ENCODE measurements at regions not wholly inside any gene's neighbourhood (a gene's known extent, or its start where the extent isn't known, plus 50 kb on each side); places are given as distances from the start of the nearest gene placed in this dataset.
"Not testable (repeated sequence)": the region's sequence is repeated elsewhere in the genome, so short reads cannot be mapped to it uniquely, and the experiment has no call there.

GRCh38 chr2:95765925-95766910 is 174.4 kb downstream of the TRIM43 start:
- 71% methylated on average over 8 of the region's 11 CpGs for WGBS
- not testable (repeated sequence) for H2BK5ac ChIP-seq (ENCODE audit: low read depth, low read length, poor library complexity, severe bottlenecking); H3K9me3 ChIP-seq (ENCODE audit: control insufficient read depth, low read length); H3K9ac ChIP-seq (ENCODE audit: low read length); DNase-seq; H3K18ac ChIP-seq (ENCODE audit: low read depth in 1 of 2, low read length in 2 of 2); H3K36me3 ChIP-seq (ENCODE audit: control insufficient read depth in 1 of 2, insufficient read depth in 2 of 2, low read depth in 1 of 2, low read length in 2 of 2); H3K27me3 ChIP-seq (ENCODE audit: control insufficient read depth in 1 of 2, insufficient read depth in 1 of 2, low read length in 2 of 2); H3K4me2 ChIP-seq (ENCODE audit: low read length, poor library complexity, severe bottlenecking); H3K4ac ChIP-seq (ENCODE audit: low read depth in 1 of 2, low read length in 2 of 2); H3K23ac ChIP-seq (ENCODE audit: low read length in 2 of 2); H4K8ac ChIP-seq (ENCODE audit: low read length); H3K4me1 ChIP-seq (ENCODE audit: control insufficient read depth, insufficient read depth, low read depth, low read length); H3K4me3 ChIP-seq (ENCODE audit: insufficient read depth in 1 of 2, low read depth in 1 of 2, low read length in 2 of 2); H3K79me1 ChIP-seq (replicated peaks; ENCODE audit: low read length, poor library complexity, severe bottlenecking); H3K14ac ChIP-seq (ENCODE audit: low read length in 2 of 2); H4K91ac ChIP-seq (ENCODE audit: low read length); H3K27ac ChIP-seq (ENCODE audit: low read length, poor library complexity, severe bottlenecking); H2BK15ac ChIP-seq (ENCODE audit: low read depth, poor library complexity, severe bottlenecking); H2AFZ ChIP-seq (ENCODE audit: low read depth, low read length); H2BK12ac ChIP-seq (ENCODE audit: low read length in 2 of 2); H2AK5ac ChIP-seq (ENCODE audit: low read length, severe bottlenecking); H2BK120ac ChIP-seq (ENCODE audit: low read depth, low read length)

GRCh38 chr2:95767531-95767930 is 175.7 kb downstream of the TRIM43 start:
- not testable (repeated sequence) for H3K27me3 ChIP-seq (ENCODE audit: control insufficient read depth in 1 of 2, insufficient read depth in 1 of 2, low read length in 2 of 2); H3K4me3 ChIP-seq (ENCODE audit: insufficient read depth in 1 of 2, low read depth in 1 of 2, low read length in 2 of 2); H3K4ac ChIP-seq (ENCODE audit: low read depth in 1 of 2, low read length in 2 of 2); H3K18ac ChIP-seq (ENCODE audit: low read depth in 1 of 2, low read length in 2 of 2); H2BK120ac ChIP-seq (ENCODE audit: low read depth, low read length); H4K91ac ChIP-seq (ENCODE audit: low read length); H2AK5ac ChIP-seq (ENCODE audit: low read length, severe bottlenecking); H3K27ac ChIP-seq (ENCODE audit: low read length, poor library complexity, severe bottlenecking); H2AFZ ChIP-seq (ENCODE audit: low read depth, low read length); H3K79me1 ChIP-seq (replicated peaks; ENCODE audit: low read length, poor library complexity, severe bottlenecking); H2BK5ac ChIP-seq (ENCODE audit: low read depth, low read length, poor library complexity, severe bottlenecking); H3K14ac ChIP-seq (ENCODE audit: low read length in 2 of 2); H4K8ac ChIP-seq (ENCODE audit: low read length); H2BK15ac ChIP-seq (ENCODE audit: low read depth, poor library complexity, severe bottlenecking); H2BK12ac ChIP-seq (ENCODE audit: low read length in 2 of 2); H3K9ac ChIP-seq (ENCODE audit: low read length); H3K4me1 ChIP-seq (ENCODE audit: control insufficient read depth, insufficient read depth, low read depth, low read length); DNase-seq; H3K4me2 ChIP-seq (ENCODE audit: low read length, poor library complexity, severe bottlenecking); H3K23ac ChIP-seq (ENCODE audit: low read length in 2 of 2); H3K9me3 ChIP-seq (ENCODE audit: control insufficient read depth, low read length); H3K36me3 ChIP-seq (ENCODE audit: control insufficient read depth in 1 of 2, insufficient read depth in 2 of 2, low read depth in 1 of 2, low read length in 2 of 2)
- WGBS, result 55% methylated on average over 2 of the region's 4 CpGs

GRCh38 chr2:95767950-95768349 is 176.1 kb downstream of the TRIM43 start:
- not testable (repeated sequence) for H3K9me3 ChIP-seq (ENCODE audit: control insufficient read depth, low read length); H3K27me3 ChIP-seq (ENCODE audit: control insufficient read depth in 1 of 2, insufficient read depth in 1 of 2, low read length in 2 of 2); H3K23ac ChIP-seq (ENCODE audit: low read length in 2 of 2); H3K9ac ChIP-seq (ENCODE audit: low read length); H3K4me2 ChIP-seq (ENCODE audit: low read length, poor library complexity, severe bottlenecking); H3K18ac ChIP-seq (ENCODE audit: low read depth in 1 of 2, low read length in 2 of 2); H2AK5ac ChIP-seq (ENCODE audit: low read length, severe bottlenecking); H2BK15ac ChIP-seq (ENCODE audit: low read depth, poor library complexity, severe bottlenecking); H2AFZ ChIP-seq (ENCODE audit: low read depth, low read length); H3K4ac ChIP-seq (ENCODE audit: low read depth in 1 of 2, low read length in 2 of 2); H4K91ac ChIP-seq (ENCODE audit: low read length); H3K79me1 ChIP-seq (replicated peaks; ENCODE audit: low read length, poor library complexity, severe bottlenecking); H4K8ac ChIP-seq (ENCODE audit: low read length); H3K14ac ChIP-seq (ENCODE audit: low read length in 2 of 2); H3K27ac ChIP-seq (ENCODE audit: low read length, poor library complexity, severe bottlenecking); H3K4me3 ChIP-seq (ENCODE audit: insufficient read depth in 1 of 2, low read depth in 1 of 2, low read length in 2 of 2); DNase-seq; H2BK120ac ChIP-seq (ENCODE audit: low read depth, low read length); H2BK12ac ChIP-seq (ENCODE audit: low read length in 2 of 2); H3K36me3 ChIP-seq (ENCODE audit: control insufficient read depth in 1 of 2, insufficient read depth in 2 of 2, low read depth in 1 of 2, low read length in 2 of 2); H2BK5ac ChIP-seq (ENCODE audit: low read depth, low read length, poor library complexity, severe bottlenecking); H3K4me1 ChIP-seq (ENCODE audit: control insufficient read depth, insufficient read depth, low read depth, low read length)
- WGBS, result 80% methylated on average over 1 of the region's 3 CpGs

GRCh38 chr2:95769256-95769655 is 177.5 kb downstream of the TRIM43 start:
- not testable (repeated sequence) for H4K91ac ChIP-seq (ENCODE audit: low read length); DNase-seq; H4K8ac ChIP-seq (ENCODE audit: low read length); H2BK120ac ChIP-seq (ENCODE audit: low read depth, low read length); H3K4me2 ChIP-seq (ENCODE audit: low read length, poor library complexity, severe bottlenecking); H2BK15ac ChIP-seq (ENCODE audit: low read depth, poor library complexity, severe bottlenecking); H3K4me1 ChIP-seq (ENCODE audit: control insufficient read depth, insufficient read depth, low read depth, low read length); H3K9ac ChIP-seq (ENCODE audit: low read length); H3K18ac ChIP-seq (ENCODE audit: low read depth in 1 of 2, low read length in 2 of 2); H3K4me3 ChIP-seq (ENCODE audit: insufficient read depth in 1 of 2, low read depth in 1 of 2, low read length in 2 of 2); H3K27ac ChIP-seq (ENCODE audit: low read length, poor library complexity, severe bottlenecking); H2AFZ ChIP-seq (ENCODE audit: low read depth, low read length); H3K23ac ChIP-seq (ENCODE audit: low read length in 2 of 2); H3K14ac ChIP-seq (ENCODE audit: low read length in 2 of 2); H3K9me3 ChIP-seq (ENCODE audit: control insufficient read depth, low read length); H3K36me3 ChIP-seq (ENCODE audit: control insufficient read depth in 1 of 2, insufficient read depth in 2 of 2, low read depth in 1 of 2, low read length in 2 of 2); H2AK5ac ChIP-seq (ENCODE audit: low read length, severe bottlenecking); H2BK12ac ChIP-seq (ENCODE audit: low read length in 2 of 2); H3K27me3 ChIP-seq (ENCODE audit: control insufficient read depth in 1 of 2, insufficient read depth in 1 of 2, low read length in 2 of 2); H2BK5ac ChIP-seq (ENCODE audit: low read depth, low read length, poor library complexity, severe bottlenecking); H3K4ac ChIP-seq (ENCODE audit: low read depth in 1 of 2, low read length in 2 of 2); H3K79me1 ChIP-seq (replicated peaks; ENCODE audit: low read length, poor library complexity, severe bottlenecking)
- WGBS, result 81% methylated on average over 1 of the region's 1 CpG
